GM12878 (cell line): ENCODE measurements at regions not wholly inside any gene's neighbourhood (a gene's known extent, or its start where the extent isn't known, plus 50 kb on each side); places are given as distances from the start of the nearest gene placed in this dataset.

Source experiments
- ATAC-seq: fragments of 200-7000 bp; cut with Tn5 transposase; 3 replicates; pipeline ENCODE4 v1.9.1; 2020; ENCODE audit warnings: mild to moderate bottlenecking, moderate library complexity
- BruUV-seq: library from RNA; stranded (reverse); fragments of 400-500 nt; replicated peaks from 2 replicates; lab custom pipeline; 2021; lab: Mats Ljungman, UMichigan
- CTCF ChIA-PET: fragments of 300-600 bp; sonication (Branson Sonifier 250); formaldehyde crosslinking; extraction: SDS; loops from one replicate; lab custom pipeline; 2021; ENCODE audit warnings: inconsistent platforms; lab: Yijun Ruan, JAX
- POLR2A ChIA-PET: fragments of 350-600 bp; formaldehyde crosslinking; extraction: SDS; loops from one replicate; lab custom pipeline; 2021; ENCODE audit warnings: inconsistent platforms; lab: Charles Lee
- RAD21 ChIA-PET: fragments of 300-600 bp; sonication (Branson Sonifier 250); formaldehyde crosslinking; loops from one replicate; lab custom pipeline; 2023; ENCODE audit warnings: antibody characterized with exemption; ENCODE audit not compliant: unreplicated experiment; lab: Charles Lee
- SMC1A ChIA-PET: fragments of 300-600 bp; sonication (Branson Sonifier 250); formaldehyde crosslinking; loops from one replicate; lab custom pipeline; 2023; ENCODE audit not compliant: unreplicated experiment, uncharacterized antibody; lab: Charles Lee
- DNase-seq: peaks from one replicate; pipeline ENCODE4 v3.0.0-alpha.2; 2011; ENCODE audit warnings: low read depth, low spot score
- FAIRE-seq: peaks from 3 replicates; lab custom pipeline; 2011; peaks lifted over from hg19 to GRCh38; lab: Jason Lieb, UNC
- H2AFZ ChIP-seq: 2 replicates; pipeline ENCODE4 v1.6.0; 2011; ENCODE audit warnings: low read depth, low read length, control low read depth; ENCODE audit not compliant: control insufficient read depth
- H3K27ac ChIP-seq: 2 replicates; pipeline ENCODE4 v1.5.1; 2011; ENCODE audit warnings: control low read depth; ENCODE audit not compliant: control insufficient read depth, insufficient read depth
- H3K27me3 ChIP-seq, 2 experiments: replicated peaks in 1 of 2; 2 replicates each; pipeline versions ENCODE4 v1.6.0 to v1.6.1; 2011; ENCODE audit warnings: low read length in 1 of 2; ENCODE audit not compliant: control insufficient read depth in 2 of 2, insufficient read depth in 2 of 2
- H3K36me3 ChIP-seq, 2 experiments: 2 replicates each; pipeline ENCODE4 v1.5.1; 2011; ENCODE audit warnings: low read length in 1 of 2; ENCODE audit not compliant: control insufficient read depth in 2 of 2, insufficient read depth in 2 of 2
- H3K4me1 ChIP-seq: 2 replicates; pipeline ENCODE4 v1.6.1; 2011; ENCODE audit warnings: mild to moderate bottlenecking, low read length, moderate library complexity, mixed read lengths; ENCODE audit not compliant: control insufficient read depth, insufficient read depth
- H3K4me2 ChIP-seq: 2 replicates; pipeline ENCODE4 v1.6.0; 2011; ENCODE audit warnings: control low read depth; ENCODE audit not compliant: control insufficient read depth, insufficient read depth
- H3K4me3 ChIP-seq: fragments of 200-600 bp; sonication (generic); 2 replicates; pipeline ENCODE4 v1.5.1; 2016
- H3K79me2 ChIP-seq: 2 replicates; pipeline ENCODE4 v1.6.0; 2011; ENCODE audit warnings: low read length; ENCODE audit not compliant: control insufficient read depth, insufficient read depth
- H3K9ac ChIP-seq: 2 replicates; pipeline ENCODE4 v1.8.0; 2011; ENCODE audit warnings: low read length, control low read depth, mixed read lengths; ENCODE audit not compliant: control insufficient read depth, insufficient read depth
- H3K9me3 ChIP-seq: replicated peaks from 3 replicates; pipeline ENCODE4 v1.5.1; 2011; ENCODE audit warnings: mild to moderate bottlenecking, low read length; ENCODE audit not compliant: control insufficient read depth, insufficient read depth
- H4K20me1 ChIP-seq: 2 replicates; pipeline ENCODE4 v1.6.0; 2011; ENCODE audit not compliant: control insufficient read depth, insufficient read depth
- PBX3 ChIP-seq: IDR thresholded peaks from 2 replicates; pipeline ENCODE4 v1.6.1; 2011; ENCODE audit warnings: mild to moderate bottlenecking, low read depth, low read length, moderate library complexity; ENCODE audit not compliant: insufficient replicate concordance
- STAT3 ChIP-seq: IDR thresholded peaks from 2 replicates; pipeline ENCODE4 v1.6.1; 2011; ENCODE audit warnings: low read depth, low read length, improper control_type of control experiment
- ZNF687 ChIP-seq: fragments of 450-650 bp; IDR thresholded peaks from 2 replicates; pipeline ENCODE4 v1.6.1; 2017; ENCODE audit warnings: mild to moderate bottlenecking, moderate library complexity
- WGBS: methylation state at CpG from one replicate; pipeline ENCODE4 v1.1.6; 2016; ENCODE audit warnings: low lambda C conversion rate; ENCODE audit not compliant: insufficient replicate concordance, insufficient coverage; ENCODE audit errors: missing lambda C conversion rate; 5-methylcytosine and 5-hydroxymethylcytosine counted together
- in situ Hi-C: fragments of 300-500 bp; cut with MboI; formaldehyde crosslinking; loops from 9 replicates; pipeline ENCODE4 v1.14.3; 2018; ENCODE audit warnings: mixed read lengths
- intact Hi-C: fragments of 100-400 bp; cut with micrococcal nuclease; formaldehyde crosslinking; loops from one replicate; pipeline ENCODE4 v1.14.2; 2022; ENCODE audit not compliant: unreplicated experiment
- TF ChIP-seq, protein P1 (sequence below): IDR thresholded peaks from 2 replicates; pipeline ENCODE4 v1.6.1; 2011; ENCODE audit warnings: low read depth, mild to moderate bottlenecking, low read length, moderate library complexity, borderline replicate concordance; ENCODE audit errors: extremely low read depth

GRCh38 chr2:37740164-37740739 lies 68.8 kb upstream of the CDC42EP3 start:
- ATAC-seq = no peak
- no peaks in the 10 kb centered on the region for H3K27me3 ChIP-seq
- ChIA-PET SMC1A (interaction anchor here (1.3 kb wide), 1 partner anchor 55 kb away, joined by 4 read pairs; no protein-coding TSS in a partner anchor), CTCF (interaction anchor here (0.7 kb wide), 1 partner anchor 217 kb away, joined by 3 read pairs; no protein-coding TSS in a partner anchor), RAD21 (interaction anchor here (1.2 kb wide), 1 partner anchor 92 kb away, joined by 3 read pairs; no protein-coding TSS in a partner anchor), POLR2A (no interaction called here)
- H4K20me1 ChIP-seq = no peaks in the 10 kb centered on the region
- H3K36me3 ChIP-seq = no peaks in the 10 kb centered on the region
- no peak overlapping the region for H3K9ac ChIP-seq
- H3K27ac ChIP-seq = no peak overlapping the region
- no peaks in the 10 kb centered on the region for H3K9me3 ChIP-seq
- H3K4me3 ChIP-seq = no peak overlapping the region
- 40% methylated on average over 3 of the region's 3 CpGs for WGBS
- no peak overlapping the region for H3K4me2 ChIP-seq
- no peak for FAIRE-seq
- DNase-seq = no peak
- in situ Hi-C loops (no loop called here), intact Hi-C loops (no loop called here)
- H3K4me1 ChIP-seq = no peaks in the 10 kb centered on the region
- TF ChIP-seq STAT3 (no peak), ZNF687 (no peak), PBX3 (no peak)
- TF ChIP-seq, protein P1, sequence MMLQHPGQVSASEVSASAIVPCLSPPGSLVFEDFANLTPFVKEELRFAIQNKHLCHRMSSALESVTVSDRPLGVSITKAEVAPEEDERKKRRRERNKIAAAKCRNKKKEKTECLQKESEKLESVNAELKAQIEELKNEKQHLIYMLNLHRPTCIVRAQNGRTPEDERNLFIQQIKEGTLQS = no peak
- no peaks in the 10 kb centered on the region for H3K79me2 ChIP-seq
- no TSS peak for BruUV-seq
- no peak overlapping the region for H2AFZ ChIP-seq
